WTC11 (cell line): ENCODE measurements at regions not wholly inside any gene's neighbourhood (a gene's known extent, or its start where the extent isn't known, plus 50 kb on each side); places are given as distances from the start of the nearest gene placed in this dataset.

Experiments used
- ATAC-seq: fragments of 200-7000 bp; cut with Tn5 transposase; 2 replicates; pipeline ENCODE4 v1.10.0; 2021; ENCODE audit warnings: mild to moderate bottlenecking, moderate library complexity
- CTCF ChIA-PET: fragments of 300-600 bp; sonication (Branson Sonifier 250); formaldehyde crosslinking; loops from one replicate; lab custom pipeline; 2021; ENCODE audit warnings: antibody characterized with exemption; lab: Charles Lee
- POLR2A ChIA-PET: fragments of 350-600 bp; sonication (Branson Sonifier 250); formaldehyde crosslinking; loops from one replicate; lab custom pipeline; 2021; ENCODE audit warnings: antibody characterized with exemption; lab: Charles Lee
- DNase-seq: peaks from one replicate; pipeline ENCODE4 v3.0.0; 2021; ENCODE audit warnings: low spot score
- H3K27ac Mint-ChIP-seq: 2 replicates; pipeline ENCODE4 v1.8.0; 2021; ENCODE audit warnings: mixed read lengths
- H3K27me3 Mint-ChIP-seq: 2 replicates; pipeline ENCODE4 v1.8.0; 2021; ENCODE audit warnings: low read depth, mild to moderate bottlenecking, moderate library complexity, mixed read lengths
- H3K36me3 Mint-ChIP-seq: 2 replicates; pipeline ENCODE4 v1.8.0; 2021; ENCODE audit warnings: mixed read lengths
- H3K4me1 Mint-ChIP-seq: 2 replicates; pipeline ENCODE4 v1.8.0; 2022; ENCODE audit warnings: mixed read lengths
- H3K4me3 Mint-ChIP-seq: 2 replicates; pipeline ENCODE4 v1.8.0; 2021; ENCODE audit warnings: mild to moderate bottlenecking, moderate library complexity, mixed read lengths
- H3K9me3 Mint-ChIP-seq: 2 replicates; pipeline ENCODE4 v1.8.0; 2021; ENCODE audit warnings: mixed read lengths
- AFF4 ChIP-seq: sonication (generic); formaldehyde crosslinking; IDR thresholded peaks from 2 replicates; pipeline ENCODE4 v1.8.1; 2023; ENCODE audit warnings: mild to moderate bottlenecking, missing genetic modification reagents, borderline replicate concordance
- ATF1 ChIP-seq: sonication (generic); formaldehyde crosslinking; IDR thresholded peaks from 2 replicates; pipeline ENCODE4 v1.8.1; 2023; ENCODE audit warnings: mild to moderate bottlenecking, moderate library complexity, missing genetic modification reagents
- ATF2 ChIP-seq: sonication (generic); formaldehyde crosslinking; IDR thresholded peaks from 2 replicates; pipeline ENCODE4 v1.8.1; 2022; ENCODE audit warnings: low read depth, missing genetic modification reagents, borderline replicate concordance
- CREB1 ChIP-seq: sonication (generic); formaldehyde crosslinking; IDR thresholded peaks from 2 replicates; pipeline ENCODE4 v1.8.0; 2023; ENCODE audit warnings: mild to moderate bottlenecking, missing genetic modification reagents
- CREM ChIP-seq: sonication (generic); formaldehyde crosslinking; IDR thresholded peaks from 2 replicates; pipeline ENCODE4 v1.8.1; 2022; ENCODE audit warnings: mild to moderate bottlenecking, missing genetic modification reagents, moderate library complexity
- EMX1 ChIP-seq: fragments of 250-450 bp; sonication (Bioruptor Pico); IDR thresholded peaks from 2 replicates; pipeline ENCODE4 v1.8.0; 2021; ENCODE audit warnings: mild to moderate bottlenecking
- GRHL2 ChIP-seq: fragments of 250-450 bp; sonication (Bioruptor Pico); IDR thresholded peaks from 2 replicates; pipeline ENCODE4 v1.8.0; 2022; ENCODE audit warnings: mild to moderate bottlenecking, moderate library complexity; ENCODE audit not compliant: insufficient replicate concordance, severe bottlenecking
- IRF1 ChIP-seq: sonication (generic); formaldehyde crosslinking; IDR thresholded peaks from 2 replicates; pipeline ENCODE4 v1.8.0; 2023; ENCODE audit warnings: missing genetic modification reagents
- IRF2 ChIP-seq: sonication (generic); formaldehyde crosslinking; IDR thresholded peaks from 2 replicates; pipeline ENCODE4 v1.8.0; 2022; ENCODE audit warnings: low read depth, missing genetic modification reagents, borderline replicate concordance
- MYBL2 ChIP-seq: sonication (generic); formaldehyde crosslinking; IDR thresholded peaks from 2 replicates; pipeline ENCODE4 v1.8.1; 2023; ENCODE audit warnings: mild to moderate bottlenecking, moderate library complexity, missing genetic modification reagents
- NFATC4 ChIP-seq: fragments of 250-450 bp; sonication (Bioruptor Pico); IDR thresholded peaks from 2 replicates; pipeline ENCODE4 v1.9.0; 2021; ENCODE audit warnings: mild to moderate bottlenecking
- NFE2L1 ChIP-seq: sonication (generic); formaldehyde crosslinking; IDR thresholded peaks from 2 replicates; pipeline ENCODE4 v1.8.1; 2023; ENCODE audit warnings: missing genetic modification reagents
- RORB ChIP-seq: fragments of 250-450 bp; sonication (Bioruptor Pico); IDR thresholded peaks from 2 replicates; pipeline ENCODE4 v1.9.0; 2021; ENCODE audit warnings: mild to moderate bottlenecking
- SOX15 ChIP-seq: fragments of 250-450 bp; sonication (Bioruptor Pico); IDR thresholded peaks from 2 replicates; pipeline ENCODE4 v1.9.0; 2021; ENCODE audit warnings: mild to moderate bottlenecking
- TEAD1 ChIP-seq: sonication (generic); formaldehyde crosslinking; IDR thresholded peaks from 2 replicates; pipeline ENCODE4 v1.8.0; 2022; ENCODE audit warnings: mild to moderate bottlenecking, missing genetic modification reagents
- TP53 ChIP-seq: sonication (generic); formaldehyde crosslinking; IDR thresholded peaks from 2 replicates; pipeline ENCODE4 v1.8.1; 2023; ENCODE audit warnings: mild to moderate bottlenecking, missing genetic modification reagents
- ZNF219 ChIP-seq: sonication (generic); formaldehyde crosslinking; IDR thresholded peaks from 2 replicates; pipeline ENCODE4 v1.8.0; 2023; ENCODE audit warnings: missing genetic modification reagents, mild to moderate bottlenecking, borderline replicate concordance
- ZNF317 ChIP-seq: sonication (generic); formaldehyde crosslinking; IDR thresholded peaks from 2 replicates; pipeline ENCODE4 v1.8.1; 2023; ENCODE audit warnings: low read depth, mild to moderate bottlenecking, moderate library complexity, missing genetic modification reagents, borderline replicate concordance
- TF ChIP-seq, protein P1 (sequence below): fragments of 250-450 bp; sonication (Bioruptor Pico); IDR thresholded peaks from 2 replicates; pipeline ENCODE4 v1.9.0; 2021; ENCODE audit warnings: mild to moderate bottlenecking
- TF ChIP-seq, protein P2 (sequence below): sonication (generic); formaldehyde crosslinking; IDR thresholded peaks from 2 replicates; pipeline ENCODE4 v1.8.0; 2022; ENCODE audit warnings: mild to moderate bottlenecking, missing genetic modification reagents
- TF ChIP-seq, protein P3 (sequence below): fragments of 250-450 bp; sonication (Bioruptor Pico); conservative IDR thresholded peaks from 2 replicates; pipeline ENCODE4 v1.9.0; 2021; ENCODE audit warnings: mild to moderate bottlenecking

DNA sequence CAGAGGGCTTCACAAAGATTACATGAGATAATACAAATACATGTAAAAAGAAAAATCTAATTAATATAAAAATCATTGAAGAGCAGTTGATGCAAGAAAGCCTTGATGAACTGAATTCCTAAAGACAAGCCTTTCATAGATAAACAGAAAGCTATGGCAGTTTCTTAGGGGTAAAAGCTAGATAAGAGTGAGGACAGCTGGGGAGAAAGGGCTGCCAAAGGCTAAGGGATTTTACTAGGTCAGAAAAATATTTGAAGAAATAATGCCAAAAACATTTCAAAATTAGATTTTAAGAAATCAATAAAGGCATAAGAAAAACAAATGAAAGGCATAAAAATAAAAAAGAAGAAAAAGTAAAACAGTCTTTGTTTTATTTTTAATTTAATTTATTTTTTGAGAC is 107.9 kb upstream of the ZNF366 start:
- ATAC-seq (no peak), DNase-seq (no peak)
- H3K27me3 Mint-ChIP-seq, result peaks cover 15% of the 10 kb centered on the region
- ChIA-PET POLR2A (no interaction called here), CTCF (no interaction called here)
- H3K27ac Mint-ChIP-seq, result no peak overlapping the region
- no peak overlapping the region for H3K4me3 Mint-ChIP-seq
- no peaks in the 10 kb centered on the region for H3K9me3 Mint-ChIP-seq
- TF ChIP-seq ATF1 (no peak), NFATC4 (CRISPR knock-in tag) (no peak), MYBL2 (no peak), ZNF317 (CRISPR knock-in tag) (no peak), ATF2 (CRISPR knock-in tag) (no peak), GRHL2 (CRISPR knock-in tag) (no peak), CREM (no peak), SOX15 (CRISPR knock-in tag) (no peak), NFE2L1 (no peak), ZNF219 (CRISPR knock-in tag) (no peak), EMX1 (CRISPR knock-in tag) (no peak), TEAD1 (no peak), IRF1 (CRISPR knock-in tag) (no peak), CREB1 (CRISPR knock-in tag) (no peak), RORB (no peak), TP53 (no peak), IRF2 (CRISPR knock-in tag) (no peak)
- TF ChIP-seq, protein P1, sequence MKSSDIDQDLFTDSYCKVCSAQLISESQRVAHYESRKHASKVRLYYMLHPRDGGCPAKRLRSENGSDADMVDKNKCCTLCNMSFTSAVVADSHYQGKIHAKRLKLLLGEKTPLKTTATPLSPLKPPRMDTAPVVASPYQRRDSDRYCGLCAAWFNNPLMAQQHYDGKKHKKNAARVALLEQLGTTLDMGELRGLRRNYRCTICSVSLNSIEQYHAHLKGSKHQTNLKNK (CRISPR knock-in tag), result no peak
- TF ChIP-seq, protein P2, sequence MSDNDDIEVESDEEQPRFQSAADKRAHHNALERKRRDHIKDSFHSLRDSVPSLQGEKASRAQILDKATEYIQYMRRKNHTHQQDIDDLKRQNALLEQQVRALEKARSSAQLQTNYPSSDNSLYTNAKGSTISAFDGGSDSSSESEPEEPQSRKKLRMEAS (CRISPR knock-in tag), result no peak
- TF ChIP-seq, protein P3, sequence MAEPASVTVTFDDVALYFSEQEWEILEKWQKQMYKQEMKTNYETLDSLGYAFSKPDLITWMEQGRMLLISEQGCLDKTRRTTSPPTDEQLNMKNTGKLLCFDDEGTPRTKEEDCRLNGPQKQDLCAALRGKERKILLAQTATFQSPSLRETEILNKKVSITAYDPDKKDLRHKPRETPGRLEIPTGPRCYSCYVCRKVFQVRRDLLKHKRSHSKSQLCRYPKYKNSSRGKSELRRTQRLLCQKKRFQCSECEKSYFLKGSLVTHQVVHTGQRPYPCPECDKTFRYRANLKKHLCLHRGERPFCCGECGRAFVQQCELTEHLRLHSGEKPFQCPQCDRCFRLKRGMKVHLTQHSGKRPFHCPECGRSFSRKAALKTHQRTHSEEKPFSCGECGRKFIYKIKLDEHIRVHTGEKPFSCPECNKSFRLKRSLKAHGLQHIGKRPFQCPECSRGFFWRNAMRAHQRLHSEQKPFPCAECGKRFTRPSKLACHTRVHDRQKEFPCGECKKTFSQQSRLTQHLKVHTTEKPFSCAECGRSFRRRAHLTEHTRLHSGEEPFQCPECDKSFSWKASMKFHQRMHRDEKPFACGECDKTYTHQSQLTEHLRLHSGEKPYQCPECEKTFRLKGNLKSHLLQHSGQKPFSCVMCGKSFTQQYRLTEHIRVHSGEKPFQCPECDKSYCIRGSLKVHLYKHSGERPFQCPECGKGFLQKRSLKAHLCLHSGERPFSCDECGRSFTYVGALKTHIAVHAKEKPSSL (CRISPR knock-in tag), result no peak
- H3K4me1 Mint-ChIP-seq, result peaks cover 37% of the 10 kb centered on the region
- no peaks in the 10 kb centered on the region for H3K36me3 Mint-ChIP-seq

DNA sequence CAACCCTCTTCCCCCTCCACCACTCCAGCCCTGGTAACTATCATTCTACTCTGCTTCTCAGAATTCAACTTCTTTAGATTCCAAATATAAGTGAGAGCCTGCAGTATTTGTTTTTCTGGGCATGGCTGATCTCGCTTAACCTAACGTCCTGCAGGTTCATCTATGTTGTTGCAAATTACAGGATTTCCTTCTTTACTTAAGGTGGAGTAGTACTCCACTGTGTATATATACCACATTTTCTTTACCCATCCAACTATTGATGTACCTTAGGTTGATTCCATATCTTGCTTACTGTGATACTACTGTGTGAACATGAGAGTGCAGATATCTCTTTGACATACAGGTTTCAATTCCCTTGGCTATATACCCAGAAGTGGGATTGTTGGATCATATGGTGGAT is 106.3 kb upstream of the ZNF366 start:
- no peak for DNase-seq
- TF ChIP-seq, protein P3 (CRISPR knock-in tag), result no peak
- TF ChIP-seq AFF4 (CRISPR knock-in tag), result no peak
- TF ChIP-seq ZNF317 (CRISPR knock-in tag), result no peak
- no peaks in the 10 kb centered on the region for H3K36me3 Mint-ChIP-seq
- peaks cover 15% of the 10 kb centered on the region for H3K27me3 Mint-ChIP-seq
- H3K4me3 Mint-ChIP-seq, result no peak overlapping the region
- H3K4me1 Mint-ChIP-seq, result peaks cover 21% of the 10 kb centered on the region
- no peaks in the 10 kb centered on the region for H3K9me3 Mint-ChIP-seq
- no peak for ATAC-seq
- CTCF ChIA-PET, result no interaction called here
- H3K27ac Mint-ChIP-seq, result no peak overlapping the region
- POLR2A ChIA-PET, result no interaction called here
